Prostate gland (tissue), 2 donors: ENCODE measurements at regions not wholly inside any gene's neighbourhood (a gene's known extent, or its start where the extent isn't known, plus 50 kb on each side); places are given as distances from the start of the nearest gene placed in this dataset.

Source experiments
- CTCF ChIP-seq, 4 experiments: fragments of 200-600 bp in 2 of 4; fragments of 450-650 bp in 2 of 4; sonication (generic) in 2 of 4; IDR thresholded peaks; 1 replicate in 3 of 4; 2 replicates in 1 of 4; pipeline ENCODE4 v1.5.1; 2016 to 2019; ENCODE audit warnings: antibody characterized with exemption in 4 of 4, mild to moderate bottlenecking in 2 of 4, moderate library complexity in 2 of 4
- POLR2A ChIP-seq: fragments of 450-650 bp; IDR thresholded peaks from one replicate; pipeline ENCODE4 v1.6.1; 2016; ENCODE audit warnings: antibody characterized with exemption, mild to moderate bottlenecking

- TF ChIP-seq POLR2A: no peak
- TF ChIP-seq CTCF (IDR thresholded peaks at IDR 0.05): no peak
Observed at GRCh38 chr12:66048218-66048834, 82.2 kb downstream of the LLPH start.
